Medulla oblongata (tissue), 1 donor: ENCODE measurements at regions not wholly inside any gene's neighbourhood (a gene's known extent, or its start where the extent isn't known, plus 50 kb on each side); places are given as distances from the start of the nearest gene placed in this dataset.
"Not testable (repeated sequence)": the region's sequence is repeated elsewhere in the genome, so short reads cannot be mapped to it uniquely, and the experiment has no call there.

Source experiments
- DNase-seq: peaks from one replicate; pipeline ENCODE4 v3.0.0-alpha.2; 2015; ENCODE audit errors: extremely low spot score

DNA sequence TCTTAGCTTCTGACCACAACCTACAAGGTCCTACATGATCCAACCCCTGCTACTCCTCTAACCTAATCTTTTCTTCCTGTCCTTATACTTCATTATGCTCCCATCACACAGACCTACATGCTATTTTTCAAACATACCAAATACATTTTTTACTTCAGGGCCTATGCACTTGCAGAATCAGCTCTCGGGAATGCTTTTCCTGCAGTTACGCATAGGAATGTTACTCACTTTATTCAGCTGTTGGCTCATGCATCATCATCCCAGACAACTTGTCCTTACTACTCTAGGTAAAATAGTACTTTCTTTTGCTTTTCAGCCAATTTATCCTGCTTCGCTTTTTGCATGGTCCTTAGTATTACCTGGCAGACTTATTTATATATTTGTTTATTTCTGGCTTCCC, 105.6 kb downstream of the OXSM start:
- no peak for DNase-seq

DNA sequence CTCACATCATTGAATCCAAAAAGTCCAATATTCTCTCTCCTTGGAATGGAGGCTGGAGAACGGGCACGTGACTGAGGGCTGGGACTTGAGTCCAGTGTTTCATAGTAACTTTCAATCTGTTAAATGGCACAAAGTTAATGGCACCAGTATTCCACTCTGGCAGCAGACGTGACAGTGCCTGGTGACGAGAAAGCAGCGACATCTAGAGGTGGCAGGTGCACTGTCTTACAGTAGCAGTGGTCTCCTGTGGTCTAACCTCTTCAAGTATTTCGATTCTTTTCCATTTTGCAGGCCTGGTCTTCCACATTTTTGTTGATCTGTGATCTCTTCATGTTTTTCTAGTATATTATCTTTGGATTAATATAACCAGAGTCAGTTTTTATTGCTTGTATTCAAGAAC, 107.1 kb downstream of the OXSM start:
- DNase-seq: no peak

DNA sequence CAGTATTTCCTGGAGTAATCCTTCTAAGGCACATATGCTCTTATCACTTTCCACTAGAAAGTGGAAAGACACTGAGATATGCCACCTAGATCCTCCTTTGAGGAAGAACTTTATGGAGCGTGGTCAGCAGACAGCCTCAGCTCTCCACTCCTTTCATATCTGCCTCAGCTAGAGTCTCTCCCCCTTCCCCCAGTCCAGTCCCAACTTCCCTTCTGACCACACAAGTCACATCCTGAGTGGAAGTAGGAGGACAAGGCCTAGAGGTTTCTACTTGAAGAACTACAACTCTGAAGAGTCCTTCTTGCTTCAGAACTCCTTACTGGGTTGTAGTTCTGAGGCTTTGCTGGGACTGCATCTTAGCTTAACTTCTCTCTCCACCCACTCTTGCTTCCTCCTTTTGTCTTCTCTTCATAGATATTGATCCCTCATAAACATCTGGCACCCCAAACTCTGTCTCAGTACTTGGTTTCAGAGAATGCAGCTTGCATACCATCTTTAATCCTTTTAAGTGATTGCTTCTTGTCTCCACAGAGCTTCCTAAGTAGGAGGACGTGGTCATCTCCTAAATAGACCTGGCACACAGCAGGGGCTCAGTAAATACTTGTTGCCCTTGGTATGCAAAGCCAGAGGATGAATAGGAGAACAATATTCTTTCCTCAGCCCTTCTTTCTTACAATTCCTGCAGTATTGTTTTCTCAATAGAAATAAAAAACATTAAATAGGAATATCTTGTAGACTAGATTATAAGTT, 109.6 kb downstream of the OXSM start:
- DNase-seq: no peak

GRCh38 chr3:25900161-25900560, 110.3 kb downstream of the OXSM start:
- DNase-seq: no peak

DNA sequence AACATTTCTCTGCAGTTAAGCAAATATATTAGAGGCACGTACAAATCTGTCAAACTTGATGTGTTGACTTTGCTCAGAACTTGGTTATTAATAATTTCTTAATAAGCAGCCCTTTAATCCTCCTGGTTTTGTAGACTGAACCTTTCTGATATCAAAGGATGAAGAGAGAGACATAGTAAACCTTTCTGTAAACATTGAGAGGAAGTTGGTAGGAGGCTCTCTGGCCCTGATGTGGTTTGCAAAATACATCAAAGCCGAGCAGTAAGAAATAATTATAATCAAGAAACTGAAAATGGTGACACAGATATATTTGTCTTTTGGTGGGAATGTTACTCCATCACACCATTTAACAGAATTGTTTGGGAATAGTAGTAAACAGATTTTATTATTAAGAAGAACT, 111.9 kb downstream of the OXSM start:
- DNase-seq: no peak

DNA sequence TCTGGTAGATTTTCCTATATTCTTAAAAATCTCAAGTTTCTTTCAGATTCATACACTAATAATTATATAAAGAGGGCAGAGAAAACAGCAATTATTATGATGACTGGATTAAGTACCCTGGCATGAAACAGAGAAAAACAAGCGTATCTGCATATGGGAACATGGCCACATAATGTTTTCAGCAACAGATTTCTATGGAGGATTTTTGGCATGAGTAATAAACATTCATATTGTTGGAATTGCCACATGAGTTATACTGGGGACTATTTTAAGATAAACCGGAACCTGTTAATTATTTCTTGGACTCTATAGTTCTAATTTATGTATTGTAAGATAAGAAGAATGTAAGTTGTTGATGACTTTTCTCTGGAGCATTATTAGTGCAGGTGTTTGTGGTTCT, 112.7 kb downstream of the OXSM start:
- no peak for DNase-seq

DNA sequence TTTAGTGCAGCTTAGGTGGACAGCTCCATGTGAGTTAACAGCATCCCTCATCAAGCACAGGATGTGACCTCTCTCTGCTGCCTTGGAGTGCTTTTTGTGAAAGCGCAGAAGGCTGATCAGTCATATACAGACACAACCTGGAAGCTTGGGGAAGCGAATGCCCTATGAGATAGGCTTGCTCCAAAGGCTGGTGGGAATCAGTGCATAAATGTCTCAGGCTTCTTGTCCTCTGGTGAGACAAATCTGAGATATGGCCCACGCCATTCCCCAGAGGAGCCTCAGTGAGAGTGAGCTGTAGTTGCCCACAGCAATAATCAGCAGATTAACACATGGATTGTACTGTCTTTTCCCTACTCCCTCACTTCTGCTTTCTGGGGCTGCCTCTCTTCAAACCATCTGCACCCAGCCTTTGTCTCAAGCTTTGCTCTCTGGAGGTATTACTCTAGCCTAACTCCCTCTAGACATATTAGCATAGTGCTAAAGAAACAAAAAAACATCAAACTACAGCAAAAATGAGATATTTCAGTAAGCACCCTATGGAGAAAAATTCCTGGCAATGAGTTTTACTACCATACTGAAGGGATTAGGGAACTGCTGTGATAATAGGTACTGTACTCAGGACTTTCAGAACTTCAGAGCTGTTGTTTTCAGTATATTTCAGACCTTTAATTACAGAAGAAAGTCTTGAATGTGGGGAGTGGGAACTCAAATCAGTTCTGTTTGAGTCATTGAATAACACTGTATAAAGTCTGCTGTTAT, 113.7 kb downstream of the OXSM start:
- DNase-seq: no peak

- peak; percentile 35 for DNase-seq
These were observed 114.3 kb downstream of the OXSM start for GRCh38 chr3:25904206-25904605.

GRCh38 chr3:25906132-25906906, 116.4 kb downstream of the OXSM start:
- DNase-seq: no peak

GRCh38 chr3:25907081-25907480, 117.2 kb downstream of the OXSM start:
- peak; percentile 17 for DNase-seq

GRCh38 chr3:25910105-25910504, 120.2 kb downstream of the OXSM start:
- no peak for DNase-seq

DNA sequence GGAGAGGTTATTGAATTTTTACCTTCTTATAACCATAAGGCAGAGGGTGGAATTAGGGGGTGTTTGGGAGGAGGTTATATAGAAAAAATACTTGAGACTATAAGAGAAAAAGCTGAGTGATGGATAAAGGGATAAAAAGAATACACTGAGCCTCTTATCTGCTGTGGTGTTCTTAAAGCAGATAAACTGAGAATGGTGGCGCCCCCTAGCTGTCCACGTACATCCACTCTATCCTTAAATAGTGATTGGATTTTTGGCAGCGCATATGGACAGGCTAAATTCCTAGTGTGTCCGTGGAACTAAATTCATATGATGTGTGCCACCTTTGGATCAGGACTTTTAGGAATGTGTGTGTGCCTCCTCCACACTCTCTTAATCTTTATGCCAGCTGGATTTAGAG, 121.1 kb downstream of the OXSM start:
- DNase-seq: peak; percentile 23

DNA sequence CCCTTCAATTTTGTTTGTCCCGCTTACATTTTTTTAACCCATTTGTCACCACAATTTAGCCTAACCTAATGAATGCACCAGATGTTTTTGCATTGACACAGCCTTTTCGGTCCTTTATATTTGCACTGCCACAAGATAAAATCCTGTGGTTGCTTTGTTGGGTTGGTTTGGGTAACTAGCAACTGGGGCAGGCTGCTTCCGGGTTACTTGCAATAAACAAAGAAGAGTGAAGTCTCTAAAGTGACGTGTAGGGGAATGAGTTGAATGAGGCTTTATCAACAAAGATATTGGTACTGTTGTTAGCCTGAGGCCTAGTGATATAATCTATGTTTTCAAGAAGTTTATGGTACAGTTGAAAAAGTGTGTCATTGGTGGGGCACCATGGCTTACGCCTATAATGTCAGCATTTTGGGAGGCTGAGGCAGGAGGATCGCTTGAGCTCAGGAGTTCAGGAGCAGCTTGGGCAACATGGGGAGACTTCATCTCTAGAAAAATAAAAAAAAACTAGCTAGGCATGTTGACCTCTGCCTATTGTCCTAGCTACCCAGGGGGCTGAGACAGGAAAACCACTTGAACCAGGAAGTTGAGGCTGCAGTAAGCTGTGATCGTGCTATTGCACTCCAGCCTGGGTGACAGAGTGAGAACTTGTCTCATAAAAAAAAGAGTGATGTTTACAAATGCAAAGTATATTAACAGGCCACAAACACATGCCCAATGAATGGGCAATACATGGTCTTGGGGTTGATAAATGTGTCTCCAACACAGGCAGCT, 121.8 kb downstream of the OXSM start:
- DNase-seq: no peak

DNA sequence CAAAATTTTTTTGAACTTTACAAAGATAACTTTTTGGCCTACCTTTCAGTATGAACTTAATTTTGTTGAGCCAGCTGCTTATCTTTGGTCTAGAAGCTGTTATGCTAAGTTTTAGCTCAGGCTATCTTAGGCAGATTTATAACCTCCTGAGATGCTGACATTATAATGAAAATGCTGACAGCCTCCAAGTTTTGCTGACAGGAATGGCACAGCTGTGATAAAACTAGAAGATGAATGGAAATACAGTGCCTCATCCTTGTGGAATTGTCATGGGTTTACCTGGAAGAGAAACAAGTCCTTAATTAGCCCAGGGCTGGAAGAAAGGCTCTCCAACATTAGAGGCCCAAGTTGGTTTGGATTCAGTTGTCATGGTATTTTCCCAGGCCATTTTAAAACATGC, 123.3 kb downstream of the OXSM start:
- no peak for DNase-seq

- no peak for DNase-seq
These were observed 125.8 kb downstream of the OXSM start for GRCh38 chr3:25915673-25916072.

- DNase-seq: no peak
These were observed 126.4 kb downstream of the OXSM start for GRCh38 chr3:25916321-25916720.

DNA sequence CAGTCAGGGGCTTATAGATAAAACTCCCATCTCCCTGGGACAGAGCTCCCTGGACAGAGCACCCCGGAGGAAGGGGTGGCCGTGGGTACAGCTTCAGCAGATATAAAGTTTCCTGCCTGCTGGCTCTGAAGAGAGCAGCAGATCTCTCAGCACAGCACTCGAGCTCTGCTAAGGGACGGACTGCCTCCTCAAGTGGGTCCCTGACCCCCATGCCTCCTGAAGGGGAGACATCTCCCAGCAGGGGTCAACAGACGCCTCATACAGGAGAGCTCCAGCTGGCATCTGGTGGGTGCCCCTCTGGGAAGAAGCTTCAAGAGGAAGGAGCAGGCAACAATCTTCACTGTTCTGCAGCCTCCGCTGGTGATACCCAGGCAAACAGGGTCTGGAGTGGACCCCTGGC, 142.1 kb downstream of the OXSM start:
- DNase-seq: not testable (repeated sequence)

- DNase-seq: no peak
These were observed 148.9 kb downstream of the OXSM start for GRCh38 chr3:25938566-25939325.

DNA sequence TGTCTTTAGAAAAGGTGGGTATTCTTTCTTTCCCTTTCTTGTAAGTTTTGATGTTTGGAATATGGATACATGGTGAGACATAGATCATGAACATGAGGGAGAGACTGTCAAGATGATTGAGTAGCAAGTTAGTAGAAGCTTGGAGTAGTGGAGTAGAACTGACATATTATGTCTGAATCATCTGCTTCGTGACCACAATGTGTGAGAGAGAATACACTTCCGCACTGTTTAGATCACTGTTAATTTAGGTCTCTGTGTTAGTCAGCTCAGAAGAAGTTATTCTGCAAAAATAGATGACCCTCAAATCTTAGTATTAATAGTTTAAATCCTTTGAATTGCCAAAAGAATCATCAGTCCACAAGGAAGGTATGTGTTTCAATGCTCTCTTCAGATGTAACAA, 151.0 kb downstream of the OXSM start:
- no peak for DNase-seq

DNA sequence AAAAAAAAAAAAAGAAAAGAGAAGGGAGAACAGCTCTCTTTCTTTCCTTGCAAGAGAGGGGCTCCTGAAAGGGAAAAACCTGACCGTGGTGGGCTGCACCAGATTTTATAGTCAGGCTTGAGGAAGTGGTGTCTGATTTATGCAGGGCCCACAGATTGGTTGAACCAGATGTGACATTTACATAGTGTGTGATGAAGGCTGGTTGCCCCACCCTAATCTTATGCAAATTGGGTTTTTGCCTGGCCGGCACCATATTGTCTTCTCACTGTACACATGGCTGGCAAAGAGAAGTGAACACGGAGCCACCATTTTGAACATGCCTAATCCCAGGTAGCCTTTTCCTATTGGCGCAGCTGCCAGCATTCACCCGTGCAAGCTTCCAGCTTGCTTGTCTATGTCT, 154.4 kb downstream of the OXSM start:
- no peak for DNase-seq

DNA sequence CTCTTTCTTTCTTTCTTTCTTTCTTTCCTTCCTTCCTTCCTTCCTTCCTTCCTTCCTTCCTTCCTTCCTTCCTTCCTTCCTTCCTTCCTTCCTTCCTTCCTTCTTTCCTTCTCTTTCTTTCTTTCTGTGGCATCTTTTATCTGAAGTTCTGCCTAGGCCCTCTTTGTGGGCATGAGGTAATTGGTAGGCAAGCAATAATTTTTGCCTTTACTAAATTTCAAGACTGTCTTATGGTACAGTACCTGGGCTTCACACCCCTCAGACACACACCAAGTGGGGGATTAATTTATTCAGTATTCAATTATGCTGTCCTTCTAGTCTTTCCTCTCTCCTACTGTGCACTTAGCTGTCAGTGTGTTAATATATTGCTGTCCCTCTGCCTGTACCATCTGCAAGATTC, 155.5 kb downstream of the OXSM start:
- DNase-seq: no peak
